ENCODE measurements at regions not wholly inside any gene's neighbourhood (a gene's known extent, or its start where the extent isn't known, plus 50 kb on each side); places are given as distances from the start of the nearest gene placed in this dataset.

DNA sequence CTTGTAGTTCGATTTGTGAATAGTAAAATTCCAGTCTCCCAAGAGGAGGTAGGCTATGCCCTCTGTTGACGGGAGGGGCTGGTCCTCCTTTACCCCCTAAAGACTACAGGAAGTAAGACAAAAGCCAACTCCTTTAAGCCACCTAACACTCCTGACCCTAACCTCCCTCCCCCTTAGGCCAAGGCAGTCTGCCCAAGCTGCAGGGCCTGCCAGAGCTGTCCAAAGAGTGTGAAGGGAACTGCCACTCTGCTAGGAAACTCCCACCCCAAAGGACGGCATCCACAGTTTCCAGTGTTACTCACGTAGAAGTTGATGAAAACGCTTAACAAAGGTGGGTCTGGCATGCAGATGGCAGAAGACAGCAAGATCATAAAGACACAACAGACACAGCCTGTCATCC lies 803.2 kb downstream of the PLA2G4A start:
- TF ChIP-seq POLR2A (IDR thresholded peaks at IDR 0.05; ENCODE audit: low read depth, low read length): no peak
- no peak for TF ChIP-seq POLR2AphosphoS5 (IDR thresholded peaks at IDR 0.05; ENCODE audit: low read depth, low read length)
- no peak for TF ChIP-seq TAF1 (IDR thresholded peaks at IDR 0.05; ENCODE audit: borderline replicate concordance, low read depth, low read length)

Measured in GM12892 (cell line).